ENCODE measurements at regions not wholly inside any gene's neighbourhood (a gene's known extent, or its start where the extent isn't known, plus 50 kb on each side); places are given as distances from the start of the nearest gene placed in this dataset.

- H3K9me3 ChIP-seq (ENCODE audit: control insufficient read depth, insufficient read depth, low read length) = peaks cover 19% of the 10 kb centered on the region
- H3K27me3 ChIP-seq (ENCODE audit: control insufficient read depth, insufficient read depth, low read length) = no peaks in the 10 kb centered on the region
- no peak for TF ChIP-seq CTCF (IDR thresholded peaks at IDR 0.05; ENCODE audit: low read depth, low read length)
- CTCF ChIA-PET = no interaction called here
- H3K27ac ChIP-seq (ENCODE audit: low read depth, low read length) = no peak overlapping the region
- no peak overlapping the region for H3K4me3 ChIP-seq (ENCODE audit: low read depth, low read length)
- no peak for DNase-seq (ENCODE audit: low read depth, low spot score)
- POLR2A ChIA-PET = no interaction called here
Measured at GRCh38 chr10:8400892-8401291, 346.4 kb downstream of the GATA3 start.

GRCh38 chr10:8401531-8401930 lies 347.0 kb downstream of the GATA3 start:
- CTCF ChIA-PET = no interaction called here
- POLR2A ChIA-PET = no interaction called here
- no peak for TF ChIP-seq CTCF (IDR thresholded peaks at IDR 0.05; ENCODE audit: low read depth, low read length)
- peaks cover 22% of the 10 kb centered on the region for H3K9me3 ChIP-seq (ENCODE audit: control insufficient read depth, insufficient read depth, low read length)
- DNase-seq (ENCODE audit: low read depth, low spot score) = no peak
- no peak overlapping the region for H3K27ac ChIP-seq (ENCODE audit: low read depth, low read length)
- H3K4me3 ChIP-seq (ENCODE audit: low read depth, low read length) = no peak overlapping the region
- no peaks in the 10 kb centered on the region for H3K27me3 ChIP-seq (ENCODE audit: control insufficient read depth, insufficient read depth, low read length)

- no peak for DNase-seq (ENCODE audit: low read depth, low spot score)
- peaks cover 22% of the 10 kb centered on the region for H3K9me3 ChIP-seq (ENCODE audit: control insufficient read depth, insufficient read depth, low read length)
- H3K27me3 ChIP-seq (ENCODE audit: control insufficient read depth, insufficient read depth, low read length) = no peaks in the 10 kb centered on the region
- H3K4me3 ChIP-seq (ENCODE audit: low read depth, low read length) = no peak overlapping the region
- ChIA-PET POLR2A (no interaction called here), CTCF (no interaction called here)
- no peak overlapping the region for H3K27ac ChIP-seq (ENCODE audit: low read depth, low read length)
- TF ChIP-seq CTCF (IDR thresholded peaks at IDR 0.05; ENCODE audit: low read depth, low read length) = no peak
Measured at GRCh38 chr10:8402576-8402975, 348.1 kb downstream of the GATA3 start.

- POLR2A ChIA-PET = no interaction called here
- no peak for TF ChIP-seq CTCF (IDR thresholded peaks at IDR 0.05; ENCODE audit: low read depth, low read length)
- CTCF ChIA-PET = no interaction called here
- Histone ChIP-seq H3K4me3 (ENCODE audit: low read depth, low read length) (no peak overlapping the region), H3K27me3 (ENCODE audit: control insufficient read depth, insufficient read depth, low read length) (no peaks in the 10 kb centered on the region), H3K9me3 (ENCODE audit: control insufficient read depth, insufficient read depth, low read length) (peaks cover 26% of the 10 kb centered on the region), H3K27ac (ENCODE audit: low read depth, low read length) (no peak overlapping the region)
- DNase-seq (ENCODE audit: low read depth, low spot score) = no peak
Measured at GRCh38 chr10:8403711-8404371, 349.4 kb downstream of the GATA3 start.

- Histone ChIP-seq H3K4me3 (ENCODE audit: low read depth, low read length) (no peak overlapping the region), H3K27me3 (ENCODE audit: control insufficient read depth, insufficient read depth, low read length) (no peaks in the 10 kb centered on the region), H3K27ac (ENCODE audit: low read depth, low read length) (no peak overlapping the region), H3K9me3 (ENCODE audit: control insufficient read depth, insufficient read depth, low read length) (peaks cover 23% of the 10 kb centered on the region)
- no peak for TF ChIP-seq CTCF (IDR thresholded peaks at IDR 0.05; ENCODE audit: low read depth, low read length)
- ChIA-PET CTCF (no interaction called here), POLR2A (no interaction called here)
- DNase-seq (ENCODE audit: low read depth, low spot score) = no peak
Measured at GRCh38 chr10:8404721-8405120, 350.2 kb downstream of the GATA3 start.

All from AG04450 (cell line).